ENCODE measurements at regions not wholly inside any gene's neighbourhood (a gene's known extent, or its start where the extent isn't known, plus 50 kb on each side); places are given as distances from the start of the nearest gene placed in this dataset.

GRCh38 chr9:129357773-129358245, 179.7 kb upstream of the IER5L start:
- ATAC-seq (ENCODE audit: insufficient read depth, low FRiP score), result no peak
- Histone ChIP-seq H3K9me3 (ENCODE audit: control insufficient read depth in 4 of 4, insufficient read depth in 3 of 4, low read length in 3 of 4) (peaks cover 0 to 12% (median 3%) of the 10 kb centered on the region in 4 donors), H3K36me3 (ENCODE audit: control insufficient read depth in 4 of 4, insufficient read depth in 4 of 4, low read length in 4 of 4) (no peaks in the 10 kb centered on the region), H3K4me3 (no peak overlapping the region), H3K27ac (ENCODE audit: low read depth in 1 of 2, low read length in 1 of 2) (no peak overlapping the region), H3K9ac (ENCODE audit: insufficient read depth in 1 of 2, low read length in 2 of 2) (no peak overlapping the region), H3K27me3 (ENCODE audit: control insufficient read depth in 3 of 3, insufficient read depth in 3 of 3, low read length in 2 of 3) (no peaks in the 10 kb centered on the region), H3K4me1 (ENCODE audit: control insufficient read depth in 5 of 5, insufficient read depth in 5 of 5, low read length in 5 of 5) (peaks cover 0 to 23% (median 2%) of the 10 kb centered on the region in 5 donors)
- no peak for TF ChIP-seq CTCF (IDR thresholded peaks at IDR 0.05; ENCODE audit: control extremely low read depth, extremely low read depth)
- no peak for DNase-seq
- WGBS, 2 donors, result 87 to 90% methylated on average over 6 of the region's 6 CpGs

- DNase-seq, result no peak
- H3K4me3 ChIP-seq, result no peak overlapping the region
- no peak overlapping the region for H3K9ac ChIP-seq (ENCODE audit: insufficient read depth in 1 of 2, low read length in 2 of 2)
- H3K36me3 ChIP-seq (ENCODE audit: control insufficient read depth in 4 of 4, insufficient read depth in 4 of 4, low read length in 4 of 4), result no peaks in the 10 kb centered on the region
- no peaks in the 10 kb centered on the region for H3K27me3 ChIP-seq (ENCODE audit: control insufficient read depth in 3 of 3, insufficient read depth in 3 of 3, low read length in 2 of 3)
- 92 to 97% methylated on average over 18 of the region's 18 CpGs for WGBS, 2 donors
- H3K9me3 ChIP-seq (ENCODE audit: control insufficient read depth in 4 of 4, insufficient read depth in 3 of 4, low read length in 3 of 4), result peaks cover 0 to 12% (median 3%) of the 10 kb centered on the region in 4 donors
- H3K27ac ChIP-seq (ENCODE audit: low read depth in 1 of 2, low read length in 1 of 2), result no peak overlapping the region
- H3K4me1 ChIP-seq (ENCODE audit: control insufficient read depth in 5 of 5, insufficient read depth in 5 of 5, low read length in 5 of 5), result peaks cover 0 to 23% (median 5%) of the 10 kb centered on the region in 5 donors
- no peak for ATAC-seq (ENCODE audit: insufficient read depth, low FRiP score)
- TF ChIP-seq CTCF (IDR thresholded peaks at IDR 0.05; ENCODE audit: control extremely low read depth, extremely low read depth), result no peak
Measured at GRCh38 chr9:129356871-129357772, 179.1 kb upstream of the IER5L start.

- H3K9ac ChIP-seq (ENCODE audit: insufficient read depth in 1 of 2, low read length in 2 of 2), result no peak overlapping the region
- peaks cover 0 to 29% (median 5%) of the 10 kb centered on the region in 5 donors for H3K4me1 ChIP-seq (ENCODE audit: control insufficient read depth in 5 of 5, insufficient read depth in 5 of 5, low read length in 5 of 5)
- H3K27me3 ChIP-seq (ENCODE audit: control insufficient read depth in 3 of 3, insufficient read depth in 3 of 3, low read length in 2 of 3), result no peaks in the 10 kb centered on the region
- DNase-seq, result no peak
- TF ChIP-seq CTCF (IDR thresholded peaks at IDR 0.05; ENCODE audit: control extremely low read depth, extremely low read depth), result no peak
- no peak for ATAC-seq (ENCODE audit: insufficient read depth, low FRiP score)
- no peak overlapping the region for H3K27ac ChIP-seq (ENCODE audit: low read depth in 1 of 2, low read length in 1 of 2)
- no peaks in the 10 kb centered on the region for H3K36me3 ChIP-seq (ENCODE audit: control insufficient read depth in 4 of 4, insufficient read depth in 4 of 4, low read length in 4 of 4)
- WGBS, 2 donors, result 91 to 96% methylated on average over 5 of the region's 5 CpGs
- H3K9me3 ChIP-seq (ENCODE audit: control insufficient read depth in 4 of 4, insufficient read depth in 3 of 4, low read length in 3 of 4), result peaks cover 0 to 9% (median 3%) of the 10 kb centered on the region in 4 donors
- no peak overlapping the region for H3K4me3 ChIP-seq
Measured at GRCh38 chr9:129355631-129356030, 177.6 kb upstream of the IER5L start.

Data from lung (tissue), 11 donors.